NOMO-1 treated with DMSO at 0.1 percent for 48 hours (cell line): ENCODE measurements at regions not wholly inside any gene's neighbourhood (a gene's known extent, or its start where the extent isn't known, plus 50 kb on each side); places are given as distances from the start of the nearest gene placed in this dataset.
"Not testable (repeated sequence)": the region's sequence is repeated elsewhere in the genome, so short reads cannot be mapped to it uniquely, and the experiment has no call there.

Source experiments
- DNase-seq: peaks from one replicate; lab custom pipeline; 2025; ENCODE audit not compliant: unreplicated experiment; lab: John Stamatoyannopoulos, UW

- no peak for DNase-seq
Measured at GRCh38 chr6:6940031-6941025, 167.4 kb upstream of the RREB1 start.

- no peak for DNase-seq
Measured at GRCh38 chr6:6941201-6941600, 166.6 kb upstream of the RREB1 start.

DNA sequence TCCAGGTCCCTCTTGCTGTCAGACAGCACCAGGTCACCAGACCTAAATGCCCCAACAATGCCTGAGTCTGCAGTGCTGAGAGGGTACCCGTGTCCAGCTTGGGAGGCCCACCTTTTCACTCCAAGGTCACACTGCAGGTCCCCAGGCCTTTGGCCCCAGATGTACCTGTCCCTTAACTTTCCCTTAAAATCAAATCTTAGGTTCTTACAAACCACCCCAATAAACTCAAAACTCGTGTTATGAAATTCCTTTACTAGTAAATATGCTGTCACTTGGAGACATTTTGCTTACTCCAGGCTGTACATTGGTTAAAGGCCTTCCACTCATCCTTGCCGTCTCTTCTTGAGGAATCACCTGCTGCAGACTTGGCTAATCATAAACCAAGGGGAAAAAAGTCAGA, 165.7 kb upstream of the RREB1 start:
- DNase-seq, result no peak

GRCh38 chr6:6942831-6943230, 164.9 kb upstream of the RREB1 start:
- DNase-seq, result peak; percentile 97

GRCh38 chr6:6943421-6943820, 164.3 kb upstream of the RREB1 start:
- no peak for DNase-seq

DNA sequence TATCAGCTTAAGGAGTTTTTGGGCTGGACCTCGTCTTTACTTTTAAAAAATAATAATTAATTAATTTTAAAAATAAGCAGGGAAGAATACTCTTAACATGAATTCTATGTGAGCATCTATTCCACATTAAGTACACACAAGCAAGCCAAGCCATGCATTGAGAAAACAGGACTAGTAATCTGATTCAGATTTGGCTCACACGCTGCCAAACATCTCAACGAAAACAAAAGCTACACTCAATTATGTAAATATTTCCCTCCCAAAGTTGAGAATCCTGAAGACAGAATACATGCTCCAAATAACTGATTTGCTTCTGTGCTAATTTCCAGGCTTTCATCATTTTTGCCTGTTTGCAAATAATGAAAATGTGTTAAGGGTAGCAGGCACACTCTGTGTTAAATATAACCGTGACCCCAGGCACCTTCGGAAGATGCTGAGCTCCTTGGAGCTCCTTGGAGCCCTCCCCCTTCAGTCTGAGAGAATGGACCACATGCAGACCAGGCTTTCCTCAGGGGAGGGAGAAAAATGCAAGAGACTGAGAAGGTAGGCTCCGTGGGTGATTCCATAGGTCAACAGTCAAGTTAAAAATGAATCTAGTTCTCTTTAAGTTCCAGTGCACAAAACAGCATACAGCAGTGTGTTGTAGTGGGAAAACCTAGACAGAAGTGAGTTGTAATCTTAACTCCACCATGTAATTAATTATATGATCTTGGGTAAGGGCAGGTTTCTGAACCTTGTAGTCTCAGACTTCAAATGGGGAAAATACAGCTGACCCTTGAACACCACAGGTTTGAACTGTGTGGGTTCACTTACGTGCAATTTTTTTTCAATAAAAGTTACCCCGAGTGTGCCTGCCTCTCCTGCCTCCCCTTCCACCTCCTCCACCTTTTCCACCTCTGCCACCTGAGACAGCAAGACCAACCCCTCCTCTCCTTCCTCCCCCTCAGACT, 161.3 kb upstream of the RREB1 start:
- no peak for DNase-seq

- no peak for DNase-seq
Measured at GRCh38 chr6:6950373-6951145, 157.2 kb upstream of the RREB1 start.

- DNase-seq, result peak; percentile 7
Measured at GRCh38 chr6:6951355-6951754, 156.4 kb upstream of the RREB1 start.

DNA sequence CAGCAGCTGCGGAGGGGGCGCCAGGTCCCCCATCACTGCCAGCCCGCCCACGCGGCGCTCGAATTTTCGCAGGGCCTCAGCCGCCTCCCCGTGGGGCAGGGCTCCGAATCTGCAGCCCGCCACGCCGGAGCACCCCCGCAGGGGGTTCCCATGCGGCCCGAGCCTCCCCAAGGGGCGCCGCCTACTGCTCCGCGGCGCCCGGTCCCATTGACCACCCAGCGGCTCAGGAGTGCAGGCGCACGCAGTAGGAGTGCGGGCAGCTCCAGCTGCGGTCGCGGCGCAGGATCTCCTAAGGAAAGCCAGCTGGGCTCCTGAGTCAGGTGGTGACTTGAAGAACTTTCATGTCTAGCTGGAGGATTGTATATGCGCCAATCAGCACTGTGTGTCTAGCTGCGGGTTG, 155.3 kb upstream of the RREB1 start:
- DNase-seq, result no peak

DNA sequence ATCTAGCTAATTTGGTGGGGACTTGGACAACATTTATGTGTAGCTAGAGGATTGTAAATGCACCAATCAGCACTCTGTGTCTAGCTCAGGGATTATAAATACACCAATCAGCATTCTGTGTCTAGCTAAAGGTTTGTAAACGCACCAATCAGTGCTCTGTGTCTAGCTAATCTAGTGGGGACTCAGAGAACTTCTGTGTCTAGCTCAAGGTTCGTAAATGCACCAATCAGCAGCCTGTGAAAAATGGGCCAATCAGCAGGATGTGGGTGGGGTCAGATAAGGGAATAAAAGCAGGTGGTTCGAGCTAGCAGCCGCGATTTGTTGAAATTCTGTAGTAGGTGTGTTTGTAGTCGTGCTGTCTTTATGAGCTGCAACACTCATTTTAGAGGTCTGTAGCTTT, 154.8 kb upstream of the RREB1 start:
- DNase-seq, result not testable (repeated sequence)

DNA sequence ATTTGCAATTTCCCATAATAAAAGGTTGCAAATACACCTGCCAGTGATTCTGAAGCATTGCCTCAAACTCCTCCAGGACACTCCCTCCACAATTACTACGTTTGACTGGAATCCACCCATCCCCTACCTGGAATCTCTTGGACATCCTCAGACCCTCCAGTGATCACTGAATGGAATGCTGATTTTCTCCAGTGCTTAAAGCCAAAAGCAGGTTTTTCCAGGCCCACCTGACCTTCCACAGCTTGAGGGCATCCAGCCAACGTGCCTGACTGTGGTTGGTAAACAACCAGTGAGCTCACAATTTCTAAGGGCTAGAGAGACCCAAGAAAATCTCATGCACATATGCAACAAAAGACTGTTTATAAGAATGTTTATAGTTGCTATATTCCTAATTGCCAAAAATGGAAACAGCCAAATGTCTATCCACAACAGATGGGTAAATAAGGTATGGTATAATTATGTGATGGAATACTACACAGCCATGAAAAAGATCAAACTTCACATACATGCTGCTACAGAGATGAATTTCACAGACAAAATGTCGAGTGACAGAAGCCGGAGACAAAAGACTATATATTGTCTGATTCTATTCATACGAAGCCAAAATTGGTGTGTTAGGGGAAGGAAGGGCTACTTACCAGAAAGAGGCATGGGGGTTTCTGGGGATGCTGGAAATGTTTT, 147.1 kb upstream of the RREB1 start:
- no peak for DNase-seq

GRCh38 chr6:6962086-6962485, 145.7 kb upstream of the RREB1 start:
- DNase-seq, result no peak

GRCh38 chr6:6962699-6963098, 145.1 kb upstream of the RREB1 start:
- no peak for DNase-seq

- DNase-seq, result not testable (repeated sequence)
Measured at GRCh38 chr6:6963390-6963789, 144.4 kb upstream of the RREB1 start.

DNA sequence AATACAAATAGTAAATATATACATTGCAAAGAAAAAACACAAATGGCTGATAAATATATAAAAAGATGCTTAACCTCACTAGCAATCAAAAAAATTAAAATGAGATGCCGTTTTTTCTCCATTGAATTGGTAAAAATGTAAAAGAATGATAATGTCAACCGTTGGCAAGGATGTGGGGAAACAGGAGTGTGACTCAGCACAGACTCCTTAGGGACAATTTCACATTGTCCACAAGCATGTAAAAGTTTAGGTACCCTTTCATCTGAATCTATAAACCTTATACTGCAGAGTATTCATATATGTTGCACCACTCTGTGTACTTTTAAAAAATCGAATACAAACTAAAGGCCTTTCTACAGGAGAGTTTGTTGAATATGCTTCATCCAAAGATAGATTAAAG, 143.1 kb upstream of the RREB1 start:
- no peak for DNase-seq

GRCh38 chr6:6966127-6966526, 141.6 kb upstream of the RREB1 start:
- DNase-seq, result no peak

DNA sequence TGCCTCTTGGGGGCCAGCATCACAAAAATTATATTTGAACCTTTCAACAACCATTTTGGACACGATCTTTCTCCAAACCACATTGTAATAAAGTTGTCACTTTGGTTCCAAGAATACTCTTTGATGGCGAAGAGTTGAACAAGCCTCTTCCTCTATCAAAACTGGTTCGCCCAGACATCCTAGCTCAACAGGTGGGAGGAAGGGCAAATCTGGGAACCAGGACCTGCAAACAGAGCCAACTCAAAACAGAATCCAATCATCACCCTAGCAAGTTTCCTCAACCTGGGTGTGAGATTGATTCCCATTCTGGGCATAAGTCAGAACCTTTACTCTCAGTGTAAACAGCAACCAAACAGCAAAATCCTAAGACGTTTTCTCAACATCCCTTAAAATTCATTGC, 141.2 kb upstream of the RREB1 start:
- DNase-seq, result no peak

GRCh38 chr6:6968357-6968730, 139.4 kb upstream of the RREB1 start:
- no peak for DNase-seq

DNA sequence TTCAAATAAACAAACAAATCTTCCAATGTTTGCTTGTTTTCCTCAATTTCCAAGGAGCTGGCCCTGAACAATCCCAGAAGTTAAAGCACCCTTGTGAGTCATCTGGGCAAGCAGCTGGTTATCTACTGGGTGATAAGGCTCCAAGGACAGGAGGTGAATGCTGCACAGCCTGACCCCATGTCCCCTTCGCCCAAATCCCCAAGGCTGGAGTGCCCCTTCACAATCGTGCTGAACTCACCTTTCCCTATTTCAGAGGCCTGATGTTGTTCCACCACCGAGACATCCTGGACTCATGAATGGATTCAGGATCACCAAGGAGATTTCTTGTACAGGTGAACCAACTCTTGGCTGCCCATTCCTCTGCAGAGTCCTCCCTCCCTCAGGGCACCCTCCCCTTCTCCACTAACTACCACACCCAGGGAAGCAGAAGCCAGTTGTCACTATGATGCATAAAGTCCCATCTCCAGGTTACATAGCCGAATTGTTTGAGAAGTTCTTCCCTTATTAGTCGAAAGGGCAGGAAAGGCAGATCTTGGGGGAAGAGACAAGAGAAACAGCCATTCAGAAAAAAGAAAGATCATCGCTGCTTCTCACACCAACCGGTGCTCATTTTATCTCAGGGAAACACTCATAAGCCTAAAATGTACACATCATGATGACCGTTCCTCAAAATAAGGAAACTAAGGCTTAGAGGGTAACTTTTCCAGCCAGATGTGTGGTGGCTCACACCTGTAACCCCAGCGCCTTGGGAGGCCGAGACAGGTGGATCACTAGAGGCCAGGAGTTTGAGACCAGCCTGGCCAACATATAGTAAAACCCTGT, 138.8 kb upstream of the RREB1 start:
- no peak for DNase-seq
